Putamen (tissue), 1 donor: ENCODE measurements at regions not wholly inside any gene's neighbourhood (a gene's known extent, or its start where the extent isn't known, plus 50 kb on each side); places are given as distances from the start of the nearest gene placed in this dataset.
"Not testable (repeated sequence)": the region's sequence is repeated elsewhere in the genome, so short reads cannot be mapped to it uniquely, and the experiment has no call there.

Experiments used
- DNase-seq: peaks from one replicate; pipeline ENCODE4 v3.0.0-alpha.2; 2016; ENCODE audit warnings: low spot score

DNA sequence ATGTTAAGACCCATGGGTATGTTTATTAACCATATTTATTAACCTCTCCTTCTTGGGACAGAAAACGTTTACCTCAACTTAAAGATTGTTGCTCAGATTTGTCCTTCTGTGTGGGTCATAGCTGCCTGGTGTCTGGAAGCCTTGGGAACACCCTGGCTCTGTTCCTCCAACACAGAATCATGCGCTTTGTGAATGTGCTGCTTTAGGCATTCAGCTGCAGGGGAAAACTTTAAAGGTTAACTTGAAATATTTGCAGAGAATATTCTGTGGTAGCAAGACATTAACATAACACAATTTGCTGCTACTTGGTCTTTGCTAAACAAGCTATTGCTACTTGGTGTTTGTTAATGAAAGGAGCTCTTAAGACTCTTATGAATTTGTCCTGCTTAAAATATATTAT, 50.5 kb upstream of the THOC3 start:
- not testable (repeated sequence) for DNase-seq

DNA sequence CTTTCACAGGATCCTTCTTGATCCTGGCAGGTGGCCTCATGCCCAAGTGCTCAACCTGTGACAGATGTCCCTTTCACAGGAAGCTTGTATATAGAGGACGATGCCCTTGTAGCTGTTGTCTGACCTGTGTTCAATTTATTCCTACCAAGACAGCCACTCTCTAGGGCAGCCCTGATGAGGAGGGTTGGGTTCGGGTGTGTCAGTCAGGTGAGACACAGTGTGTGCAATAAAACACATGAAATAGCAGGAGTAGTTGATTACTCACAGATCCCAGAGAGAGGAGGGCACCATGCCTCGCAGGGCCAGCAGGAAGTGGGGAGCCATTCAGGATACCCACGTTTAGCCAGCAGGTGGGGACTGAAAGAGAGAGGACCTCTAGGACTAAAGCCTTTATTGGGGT, 52.7 kb upstream of the THOC3 start:
- DNase-seq: not testable (repeated sequence)

DNA sequence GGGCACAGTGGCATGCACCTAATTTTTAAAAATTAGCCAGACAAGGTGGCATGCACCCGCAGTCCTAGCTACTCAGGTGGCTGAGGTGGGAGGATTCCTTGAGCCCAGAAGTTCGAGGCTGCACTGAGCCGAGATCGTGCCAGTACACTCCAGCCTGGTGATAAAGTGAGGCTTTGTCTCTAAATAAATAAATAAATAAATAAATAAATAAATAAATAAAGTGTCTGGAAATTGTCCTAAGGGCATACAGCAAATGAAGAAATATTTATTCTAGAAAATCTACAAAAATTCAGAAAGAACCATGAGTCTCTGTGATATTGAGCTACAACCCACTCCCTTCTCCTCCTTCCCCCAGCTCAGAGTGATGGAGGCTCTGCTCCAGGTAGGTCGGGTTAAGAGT, 55.4 kb upstream of the THOC3 start:
- not testable (repeated sequence) for DNase-seq

DNA sequence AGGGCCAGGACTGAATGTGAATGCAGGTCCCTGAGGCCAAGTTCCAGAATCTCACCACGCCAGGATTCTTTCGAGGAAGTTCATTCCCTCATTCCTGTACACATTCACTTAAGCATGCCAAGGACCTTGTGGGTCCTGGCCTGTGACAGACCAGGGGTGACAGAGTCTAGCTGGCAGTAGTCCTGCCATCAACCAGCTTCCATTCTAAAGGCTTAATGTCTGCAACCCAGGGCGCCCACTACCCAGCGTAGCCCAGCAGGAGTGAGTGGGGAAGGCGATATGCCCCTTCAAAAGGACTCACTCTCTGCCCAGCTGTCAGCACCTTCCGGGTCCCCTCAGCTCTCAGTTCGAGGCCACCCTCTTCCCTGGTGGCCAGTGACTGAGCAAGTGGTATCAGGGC, 61.3 kb upstream of the THOC3 start:
- DNase-seq: not testable (repeated sequence)

DNA sequence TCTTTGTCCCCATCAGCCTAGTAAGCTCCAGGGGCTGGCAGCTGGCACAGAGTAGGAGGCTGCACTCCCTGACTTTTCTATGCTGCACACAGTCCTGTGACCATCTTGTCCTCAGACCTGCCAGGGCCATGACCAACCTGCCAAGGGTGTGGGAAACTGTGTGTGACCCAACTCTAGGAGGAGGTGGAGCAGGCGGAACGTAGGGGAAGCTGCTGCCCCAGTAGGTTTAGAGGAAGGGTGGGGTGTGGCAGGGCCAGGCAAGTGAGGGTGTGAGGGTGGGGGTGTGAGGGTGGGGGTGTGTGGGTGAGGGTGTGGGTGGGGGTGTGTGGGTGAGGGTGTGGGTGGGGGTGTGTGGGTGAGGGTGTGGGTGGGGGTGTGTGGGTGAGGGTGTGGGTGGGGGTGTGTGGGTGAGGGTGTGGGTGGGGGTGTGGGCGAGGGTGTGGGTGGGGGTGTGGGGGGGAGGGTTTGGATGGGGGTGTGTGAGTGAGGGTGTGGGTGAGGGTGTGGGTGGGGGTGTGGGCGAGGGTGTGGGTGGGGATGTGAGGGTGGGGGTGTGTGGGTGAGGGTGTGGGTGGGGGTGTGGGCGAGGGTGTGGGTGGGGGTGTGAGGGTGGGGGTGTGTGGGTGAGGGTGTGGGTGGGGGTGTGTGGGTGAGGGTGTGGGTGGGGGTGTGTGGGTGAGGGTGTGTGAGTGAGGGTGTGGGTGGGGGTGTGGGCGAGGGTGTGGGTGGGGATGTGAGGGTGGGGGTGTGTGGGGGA, 62.4 kb upstream of the THOC3 start:
- DNase-seq: not testable (repeated sequence)

DNA sequence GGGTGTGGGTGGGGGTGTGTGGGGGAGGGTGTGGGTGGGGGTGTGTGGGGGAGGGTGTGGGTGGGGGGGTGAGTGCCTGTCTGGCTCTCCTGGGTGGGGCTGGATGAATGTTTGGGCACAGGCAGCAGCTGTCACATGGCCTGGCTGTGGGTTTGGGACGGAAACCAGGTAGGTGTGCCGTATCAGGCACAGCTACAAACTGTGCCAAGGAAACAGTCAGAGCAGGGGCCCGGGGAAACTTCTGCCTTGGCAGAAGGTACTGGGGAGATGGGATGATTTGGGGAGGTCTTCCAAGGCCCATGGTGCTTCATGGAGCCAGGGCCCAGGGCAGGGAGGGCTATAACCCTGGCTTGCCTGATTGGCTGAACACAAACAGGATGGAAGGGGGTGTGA, 63.0 kb upstream of the THOC3 start:
- DNase-seq: not testable (repeated sequence)

DNA sequence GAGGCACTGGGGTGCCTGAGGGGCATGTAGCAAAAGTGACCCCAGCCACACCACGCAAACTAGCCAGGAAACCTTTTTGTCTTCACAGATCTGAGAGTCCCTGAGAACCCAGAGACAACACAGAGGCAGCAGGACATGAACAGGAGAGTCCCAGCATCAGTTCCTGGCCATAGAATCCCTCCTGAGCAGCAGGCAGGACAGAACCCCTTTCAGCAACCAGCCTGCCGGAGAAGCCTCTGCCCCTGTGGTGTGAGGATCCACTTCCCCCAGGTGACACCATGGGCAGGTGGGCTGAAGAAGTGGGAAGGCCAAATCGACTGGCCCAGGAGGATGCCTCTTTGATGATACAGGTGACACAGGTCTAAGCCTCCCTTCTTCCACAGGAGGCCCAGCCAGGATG, 65.1 kb upstream of the THOC3 start:
- not testable (repeated sequence) for DNase-seq

DNA sequence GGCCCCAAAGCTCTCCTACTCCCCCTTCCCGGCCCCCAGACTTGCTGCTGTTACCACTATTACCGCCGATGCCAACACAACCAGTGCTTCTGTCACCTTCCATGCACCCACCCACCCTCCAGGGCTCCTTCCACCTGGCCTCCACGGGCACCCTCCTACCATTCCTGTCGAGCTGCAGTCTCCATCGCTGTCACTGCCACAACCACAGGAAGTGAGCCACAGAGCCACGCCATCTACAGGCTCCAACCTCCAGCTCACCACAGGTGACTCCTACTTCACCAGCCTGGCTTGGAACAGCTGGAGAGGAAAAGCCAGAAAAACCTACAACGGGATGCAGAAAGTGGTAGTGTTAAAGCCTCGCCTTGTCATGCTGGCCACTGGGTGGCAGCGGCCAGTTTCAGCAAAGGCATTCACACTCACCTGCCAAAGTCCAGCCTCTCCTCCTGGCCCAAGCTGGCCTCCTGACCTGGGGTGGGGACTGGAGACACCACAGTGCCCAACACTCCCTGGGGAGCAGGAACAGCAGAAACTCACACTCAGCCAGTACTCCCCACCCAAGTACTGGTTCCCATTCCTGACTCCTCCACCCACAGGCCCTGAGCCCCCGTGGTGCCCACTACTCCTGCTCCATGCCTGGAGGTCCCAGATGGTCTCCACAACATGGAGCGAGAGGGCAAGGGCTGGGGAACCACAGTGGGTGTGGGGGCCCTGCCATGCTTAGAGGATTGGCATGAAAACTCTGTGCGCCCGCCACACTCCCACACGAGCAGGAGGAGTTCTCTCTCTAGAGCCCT, 66.5 kb upstream of the THOC3 start:
- DNase-seq: not testable (repeated sequence)

DNA sequence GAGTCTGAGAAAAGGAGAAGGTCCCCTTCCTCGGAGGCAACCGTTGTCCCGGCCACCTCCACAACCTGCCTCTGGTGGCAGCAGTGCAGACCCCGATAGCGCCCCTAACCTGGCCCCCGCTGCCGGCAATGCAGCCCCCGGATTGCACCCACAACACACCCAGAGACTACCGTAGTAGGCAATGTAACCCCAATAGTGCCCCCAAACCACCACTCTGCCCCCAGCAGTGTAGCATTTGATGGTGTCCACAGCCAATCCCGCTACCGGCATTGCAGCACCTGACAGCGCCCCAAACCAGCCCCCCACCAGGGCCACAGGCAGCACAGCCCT, 67.1 kb upstream of the THOC3 start:
- DNase-seq: not testable (repeated sequence)

DNA sequence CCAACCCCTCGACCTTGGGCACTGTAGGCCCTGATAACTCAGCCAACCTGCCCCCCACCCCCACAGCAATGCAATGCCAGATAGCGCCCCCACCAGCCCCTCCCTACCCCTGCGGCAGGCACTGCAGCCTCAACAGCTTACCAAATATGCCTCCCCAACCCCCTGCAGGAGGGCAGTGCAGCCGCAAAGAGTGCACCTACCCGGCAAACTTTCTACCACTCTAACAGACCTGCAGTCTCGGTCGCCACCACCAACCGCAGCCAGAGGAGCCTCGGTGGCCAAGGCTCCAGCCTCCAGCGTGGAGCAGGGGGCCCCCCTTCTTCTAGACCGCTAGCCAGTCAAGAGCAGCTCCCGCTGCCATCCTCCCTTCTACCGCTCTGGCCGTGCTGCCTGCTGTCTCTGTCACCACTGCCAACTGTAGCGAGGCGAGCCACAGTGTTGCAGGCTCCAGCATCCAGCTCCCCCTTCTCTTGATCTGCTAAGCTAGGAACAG, 67.7 kb upstream of the THOC3 start:
- DNase-seq: not testable (repeated sequence)

DNA sequence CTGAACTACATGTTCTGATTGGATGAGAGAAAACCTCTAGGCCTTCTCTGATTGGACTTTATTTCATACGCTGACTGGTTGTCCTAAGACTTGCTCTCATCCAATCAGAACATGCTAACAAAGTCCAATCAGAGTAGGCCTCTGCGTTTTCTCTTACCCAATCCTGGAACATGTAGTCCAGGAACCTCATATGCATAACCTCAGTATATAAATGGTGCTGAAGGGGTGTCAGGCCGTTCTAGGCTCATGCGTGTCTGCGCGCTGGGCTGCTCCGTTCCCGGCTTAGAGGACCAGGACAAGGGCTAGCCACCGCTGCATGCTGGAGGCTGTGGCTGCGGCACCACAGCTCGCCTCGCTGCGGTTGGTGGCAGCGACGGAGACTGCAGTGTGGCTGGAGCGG, 68.3 kb upstream of the THOC3 start:
- DNase-seq: not testable (repeated sequence)

DNA sequence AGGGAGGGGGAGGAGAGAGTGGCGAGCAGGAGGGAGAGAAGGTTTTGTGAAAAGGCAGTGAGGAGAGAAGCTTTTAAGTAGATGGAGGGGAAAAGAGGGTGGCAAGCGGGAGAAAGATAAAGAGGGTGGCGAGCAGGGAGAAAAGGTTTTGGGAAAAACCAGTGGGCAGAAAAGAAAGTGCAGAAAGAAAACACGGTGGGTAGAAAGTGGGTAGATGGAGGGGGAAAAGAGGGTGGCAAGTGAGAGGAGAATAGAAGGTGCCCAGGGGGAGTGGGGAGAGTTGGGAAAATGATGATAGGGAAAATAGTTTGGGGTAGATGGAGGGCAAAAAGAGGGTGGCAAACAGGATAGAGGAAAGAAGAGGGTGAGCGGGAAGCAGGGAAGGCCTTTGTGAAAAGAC, 69.1 kb upstream of the THOC3 start:
- not testable (repeated sequence) for DNase-seq

DNA sequence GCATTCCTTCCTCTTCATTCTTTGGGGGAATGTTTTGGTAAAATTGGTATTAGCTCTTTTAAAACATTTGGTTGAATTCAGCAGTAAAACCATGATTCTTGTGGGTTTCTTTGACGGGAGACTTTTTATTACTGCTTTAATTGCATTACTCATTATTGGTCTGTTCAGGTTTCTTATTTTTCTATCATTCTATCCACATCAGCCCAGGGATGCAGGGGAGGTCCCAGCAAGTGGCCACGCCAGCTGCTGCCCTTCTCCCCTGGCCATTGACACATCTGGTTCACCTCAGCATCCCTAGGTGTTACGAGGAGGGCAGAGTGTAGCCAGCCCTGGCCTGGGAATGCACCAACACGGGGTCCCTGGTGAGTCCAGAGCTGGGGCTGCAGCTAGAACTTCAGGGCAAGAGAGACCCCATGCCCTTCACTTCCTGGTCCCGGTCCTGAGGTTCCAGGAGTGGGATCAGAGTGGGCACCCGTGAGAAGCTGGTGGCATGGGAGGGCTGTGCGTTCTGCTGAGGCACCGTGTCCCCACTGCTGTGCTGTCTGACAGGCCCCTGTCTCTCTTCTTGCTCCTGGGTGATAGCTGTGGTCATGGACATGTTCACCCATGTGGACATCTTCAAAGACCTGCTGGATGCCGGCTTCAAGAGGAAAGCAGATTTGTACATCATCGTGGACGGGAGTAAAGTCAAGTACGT, 72.1 kb upstream of the THOC3 start:
- not testable (repeated sequence) for DNase-seq

DNA sequence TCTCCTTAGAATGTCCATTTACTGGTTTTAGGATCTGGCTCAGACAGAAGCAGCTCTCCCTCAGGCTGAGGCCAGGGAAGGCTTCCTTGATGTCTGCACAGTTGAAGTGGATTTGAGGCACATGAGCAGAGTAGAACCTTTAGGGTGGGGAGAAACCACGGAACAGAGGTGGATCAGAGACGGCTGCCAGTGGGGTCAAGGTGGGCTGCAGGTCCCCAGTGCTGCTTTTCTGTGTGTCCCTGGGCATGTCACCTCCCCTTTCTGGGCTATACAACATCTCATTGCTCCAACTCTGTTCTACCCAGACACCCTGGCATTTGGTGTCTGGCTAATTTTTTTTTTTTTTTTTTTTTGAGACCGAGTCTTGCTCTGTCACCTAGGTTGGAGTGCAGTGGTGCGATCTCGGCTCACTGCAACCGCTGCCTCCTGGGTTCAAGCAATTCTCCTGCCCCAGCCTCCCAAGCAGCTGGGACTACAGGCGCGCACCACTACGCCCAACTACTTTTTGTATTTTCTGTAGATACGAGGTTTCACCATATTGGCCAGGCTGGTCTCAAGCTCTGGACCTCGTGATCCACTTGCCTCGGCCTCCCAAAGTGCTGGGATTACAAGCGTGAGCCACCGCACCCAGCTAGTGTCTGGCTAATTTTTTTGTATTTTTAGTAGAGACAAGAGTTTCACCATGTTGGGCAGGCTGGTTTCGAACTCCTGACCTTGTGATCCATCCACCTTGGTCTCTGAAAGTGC, 73.3 kb upstream of the THOC3 start:
- not testable (repeated sequence) for DNase-seq

DNA sequence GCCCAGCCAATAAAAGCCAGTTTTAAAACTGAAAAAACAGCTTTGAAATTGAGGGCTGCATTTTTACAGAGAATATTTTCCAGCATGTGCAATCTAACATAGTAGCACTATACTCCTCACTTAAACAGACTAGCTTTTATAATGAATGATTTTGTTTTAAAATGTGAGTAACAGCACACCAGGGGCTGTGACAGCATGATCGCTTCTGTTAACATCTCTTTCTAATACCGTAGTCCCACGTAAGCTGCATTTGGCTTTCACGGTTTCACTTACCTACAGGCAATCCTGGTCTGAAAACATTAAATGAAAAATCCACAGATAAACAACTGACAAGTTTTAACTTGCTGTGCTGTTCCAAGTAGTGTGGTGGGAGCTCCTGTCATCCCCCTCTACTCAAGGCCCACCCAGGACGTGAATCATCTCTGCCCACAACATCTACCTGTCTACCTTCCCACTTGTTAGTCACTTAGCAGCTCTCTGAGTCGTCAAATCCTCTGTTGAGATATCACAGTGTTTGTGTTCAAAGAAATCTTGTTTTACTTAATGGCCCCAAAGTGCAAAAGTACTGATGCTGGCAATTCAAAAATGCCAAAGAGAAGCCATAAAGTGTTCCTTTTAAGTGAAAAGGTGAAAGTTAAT, 74.0 kb upstream of the THOC3 start:
- DNase-seq: not testable (repeated sequence)

DNA sequence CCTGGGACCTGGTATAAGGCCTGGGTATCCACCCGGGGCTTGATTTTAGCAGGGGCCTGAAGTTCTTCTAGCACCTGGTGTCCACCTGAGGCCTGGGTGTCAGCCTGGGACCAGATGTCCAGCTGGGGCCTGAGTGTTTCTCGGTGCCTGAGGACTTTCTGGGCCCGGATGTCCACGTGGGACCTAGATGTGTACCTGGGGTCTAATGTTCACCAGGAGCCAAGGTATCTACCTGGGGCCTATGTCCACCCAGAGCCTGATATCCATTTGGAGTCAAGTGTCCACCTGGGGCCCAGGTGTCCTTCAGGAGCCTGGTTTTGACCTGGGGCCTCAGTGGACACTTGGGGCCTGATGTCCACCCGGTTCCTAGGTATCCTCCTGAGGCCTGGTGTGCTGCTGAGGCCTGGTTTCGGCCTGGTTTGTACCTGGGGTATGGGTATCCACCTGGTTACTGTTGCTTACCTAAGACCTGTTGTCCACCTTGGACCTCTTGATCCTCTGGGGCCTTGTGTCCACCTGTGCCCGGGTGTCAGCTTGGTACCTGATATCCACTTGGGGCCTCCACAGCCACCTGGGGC, 75.2 kb upstream of the THOC3 start:
- DNase-seq: not testable (repeated sequence)

DNA sequence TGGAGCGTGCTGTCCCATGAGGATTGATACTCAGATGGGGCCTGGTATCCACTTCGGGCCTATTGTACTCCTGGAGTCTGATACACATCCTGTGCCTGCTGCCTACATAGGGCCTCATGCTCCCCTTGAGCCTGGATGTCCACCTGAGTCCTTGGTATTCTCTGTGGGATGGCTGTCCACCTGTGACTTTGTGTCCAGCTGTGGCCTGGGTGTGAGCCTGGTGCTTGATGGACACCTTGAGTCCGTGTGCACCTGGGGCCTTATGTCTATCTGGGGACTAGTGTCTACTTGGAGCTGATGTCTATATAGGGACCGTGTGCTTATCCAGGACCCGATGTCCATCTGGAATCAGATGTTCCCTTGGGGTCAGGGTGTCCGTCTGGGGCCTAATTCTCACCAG, 75.9 kb upstream of the THOC3 start:
- DNase-seq: not testable (repeated sequence)

DNA sequence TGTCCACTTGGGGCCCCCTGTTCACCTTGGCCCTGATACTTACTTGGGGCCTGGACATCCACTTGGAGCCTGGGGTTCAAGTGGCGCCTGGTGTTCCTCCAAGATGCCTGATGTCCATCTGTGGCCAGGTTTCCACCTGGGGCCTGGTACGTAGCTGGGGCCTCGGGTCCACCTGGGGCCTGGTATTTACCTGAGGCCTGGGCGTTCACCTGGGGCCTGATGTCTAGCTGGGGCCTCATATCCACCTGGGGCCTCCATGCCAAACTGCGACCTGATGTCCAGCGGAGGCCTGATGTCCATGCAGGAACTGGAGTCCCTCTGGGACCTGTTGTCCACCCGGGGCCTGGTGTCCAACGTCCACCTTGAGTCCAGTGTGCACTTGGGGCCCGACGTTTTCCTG, 76.3 kb upstream of the THOC3 start:
- not testable (repeated sequence) for DNase-seq

DNA sequence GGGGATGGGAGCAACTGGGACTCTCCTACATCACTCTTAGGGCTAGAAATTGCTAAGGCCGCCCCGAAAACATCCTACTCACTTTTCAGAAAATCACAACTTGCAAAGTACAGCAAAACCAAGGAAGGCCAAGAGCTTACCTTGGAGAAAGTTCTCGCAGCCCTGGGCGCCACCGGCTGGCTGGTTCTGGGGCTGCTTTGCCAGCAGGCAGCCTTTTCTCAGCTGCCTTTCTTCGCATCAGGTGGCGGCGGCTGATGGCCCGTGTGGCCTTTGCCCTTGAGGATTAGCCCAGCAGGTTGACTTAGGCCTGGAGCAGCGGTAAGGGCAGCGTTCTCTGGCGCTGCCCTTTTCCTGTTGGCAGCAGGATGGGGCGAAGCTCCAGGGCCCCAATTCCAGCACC, 77.3 kb upstream of the THOC3 start:
- DNase-seq: not testable (repeated sequence)

DNA sequence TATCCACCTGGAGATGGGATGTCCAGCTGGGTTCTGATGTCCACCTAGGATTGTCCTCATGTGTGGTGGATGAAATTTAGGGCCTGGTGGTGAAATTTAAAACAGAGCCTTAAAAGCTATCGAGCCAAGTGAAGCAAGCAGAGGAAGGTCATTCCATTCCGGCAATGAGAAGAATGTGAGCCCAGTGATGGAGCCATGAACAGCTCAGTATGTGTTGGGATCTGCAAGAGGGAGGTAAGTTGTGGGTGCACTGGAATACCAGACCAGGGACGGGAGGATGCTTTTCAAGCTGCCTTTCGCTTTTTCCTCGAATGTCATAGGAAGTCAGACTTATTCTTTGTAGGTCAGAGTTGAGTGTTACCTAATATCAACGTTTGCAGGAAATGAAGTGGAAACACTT, 80.6 kb upstream of the THOC3 start:
- not testable (repeated sequence) for DNase-seq
